NCI-H69 (cell line): ENCODE measurements at regions not wholly inside any gene's neighbourhood (a gene's known extent, or its start where the extent isn't known, plus 50 kb on each side); places are given as distances from the start of the nearest gene placed in this dataset.
"Not testable (repeated sequence)": the region's sequence is repeated elsewhere in the genome, so short reads cannot be mapped to it uniquely, and the experiment has no call there.

Experiments
- DNase-seq: peaks from one replicate; lab custom pipeline; 2025; lab: John Stamatoyannopoulos, UW

- peak; percentile 27 for DNase-seq
These were observed 160.4 kb downstream of the CPEB2 start for GRCh38 chr4:15162465-15163283.

GRCh38 chr4:15163284-15163645 is 161.0 kb downstream of the CPEB2 start:
- DNase-seq, result no peak

- no peak for DNase-seq
These were observed 162.3 kb downstream of the CPEB2 start for GRCh38 chr4:15164571-15164970.

GRCh38 chr4:15167743-15168142 is 165.5 kb downstream of the CPEB2 start:
- no peak for DNase-seq

GRCh38 chr4:15168759-15169158 is 166.5 kb downstream of the CPEB2 start:
- no peak for DNase-seq

- DNase-seq, result no peak
These were observed 169.4 kb downstream of the CPEB2 start for GRCh38 chr4:15171725-15172124.

GRCh38 chr4:15173251-15173650 is 171.0 kb downstream of the CPEB2 start:
- no peak for DNase-seq

GRCh38 chr4:15174168-15174567 is 171.9 kb downstream of the CPEB2 start:
- not testable (repeated sequence) for DNase-seq

GRCh38 chr4:15179842-15180241 is 177.6 kb downstream of the CPEB2 start:
- not testable (repeated sequence) for DNase-seq

GRCh38 chr4:15182600-15183220 is 180.4 kb downstream of the CPEB2 start:
- no peak for DNase-seq

GRCh38 chr4:15186149-15186548 is 183.9 kb downstream of the CPEB2 start:
- no peak for DNase-seq

GRCh38 chr4:15186806-15187205 is 184.5 kb downstream of the CPEB2 start:
- DNase-seq, result no peak

- no peak for DNase-seq
These were observed 186.6 kb downstream of the CPEB2 start for GRCh38 chr4:15188605-15189539.

GRCh38 chr4:15194520-15194919 is 192.2 kb downstream of the CPEB2 start:
- DNase-seq, result no peak

- DNase-seq, result peak; percentile 8
These were observed 194.7 kb downstream of the CPEB2 start for GRCh38 chr4:15197005-15197404.

- DNase-seq, result no peak
These were observed 195.9 kb downstream of the CPEB2 start for GRCh38 chr4:15198070-15198727.

GRCh38 chr4:15201782-15202181 is 199.5 kb downstream of the CPEB2 start:
- DNase-seq, result no peak

- DNase-seq, result no peak
These were observed 200.2 kb downstream of the CPEB2 start for GRCh38 chr4:15202481-15202880.

- not testable (repeated sequence) for DNase-seq
These were observed 204.2 kb downstream of the CPEB2 start for GRCh38 chr4:15206526-15206925.

GRCh38 chr4:15213302-15213970 is 211.2 kb downstream of the CPEB2 start:
- no peak for DNase-seq

- no peak for DNase-seq
These were observed 212.7 kb upstream of the C1QTNF7 start for GRCh38 chr4:15215109-15215508.
